ENCODE measurements at regions not wholly inside any gene's neighbourhood (a gene's known extent, or its start where the extent isn't known, plus 50 kb on each side); places are given as distances from the start of the nearest gene placed in this dataset.

GRCh38 chr9:106731910-106732309 lies 131.1 kb upstream of the ZNF462 start:
- no peak for TF ChIP-seq RNF2 (IDR thresholded peaks at IDR 0.05; ENCODE audit: borderline replicate concordance, low read depth, low read length, missing control alignments, poor library complexity, severe bottlenecking)
- TF ChIP-seq EZH2 (IDR thresholded peaks at IDR 0.05; ENCODE audit: low read depth, low read length, severe bottlenecking), result no peak
- no peak for TF ChIP-seq KDM1A (IDR thresholded peaks at IDR 0.05; ENCODE audit: borderline replicate concordance, low read length)
- no peak for TF ChIP-seq CTCF (IDR thresholded peaks at IDR 0.05; ENCODE audit: control extremely low read depth in 1 of 3, insufficient read depth in 1 of 3, low read depth in 1 of 3, low read length in 3 of 3)
- no peak for TF ChIP-seq POLR2A (IDR thresholded peaks at IDR 0.05; ENCODE audit: control extremely low read depth in 1 of 2, low read depth in 2 of 2, low read length in 2 of 2)
- no peak for TF ChIP-seq POLR2AphosphoS5 (IDR thresholded peaks at IDR 0.05; ENCODE audit: low read depth, low read length)

All from H1 (cell line).